ENCODE measurements at regions not wholly inside any gene's neighbourhood (a gene's known extent, or its start where the extent isn't known, plus 50 kb on each side); places are given as distances from the start of the nearest gene placed in this dataset.

DNA sequence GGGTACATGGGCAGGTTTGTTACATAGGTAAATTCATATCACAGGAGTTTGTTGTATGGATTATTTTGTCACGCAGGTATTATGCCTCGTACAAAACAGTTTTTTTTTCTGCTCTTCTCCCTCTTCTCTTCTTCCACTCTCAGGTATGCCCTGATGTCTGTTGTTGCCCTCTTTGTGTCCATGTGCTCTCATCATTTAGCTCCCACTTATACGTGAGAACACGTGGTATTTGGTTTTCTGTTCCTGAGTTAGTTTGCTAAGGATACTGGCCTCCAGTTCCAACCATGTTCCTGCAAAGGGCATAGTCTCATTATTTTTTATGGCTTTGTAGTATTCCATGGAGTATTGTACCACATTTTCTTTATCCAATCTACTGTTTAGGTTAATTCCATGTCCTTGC lies 65.7 kb downstream of the UNC5CL start:
- TF ChIP-seq, protein P1, sequence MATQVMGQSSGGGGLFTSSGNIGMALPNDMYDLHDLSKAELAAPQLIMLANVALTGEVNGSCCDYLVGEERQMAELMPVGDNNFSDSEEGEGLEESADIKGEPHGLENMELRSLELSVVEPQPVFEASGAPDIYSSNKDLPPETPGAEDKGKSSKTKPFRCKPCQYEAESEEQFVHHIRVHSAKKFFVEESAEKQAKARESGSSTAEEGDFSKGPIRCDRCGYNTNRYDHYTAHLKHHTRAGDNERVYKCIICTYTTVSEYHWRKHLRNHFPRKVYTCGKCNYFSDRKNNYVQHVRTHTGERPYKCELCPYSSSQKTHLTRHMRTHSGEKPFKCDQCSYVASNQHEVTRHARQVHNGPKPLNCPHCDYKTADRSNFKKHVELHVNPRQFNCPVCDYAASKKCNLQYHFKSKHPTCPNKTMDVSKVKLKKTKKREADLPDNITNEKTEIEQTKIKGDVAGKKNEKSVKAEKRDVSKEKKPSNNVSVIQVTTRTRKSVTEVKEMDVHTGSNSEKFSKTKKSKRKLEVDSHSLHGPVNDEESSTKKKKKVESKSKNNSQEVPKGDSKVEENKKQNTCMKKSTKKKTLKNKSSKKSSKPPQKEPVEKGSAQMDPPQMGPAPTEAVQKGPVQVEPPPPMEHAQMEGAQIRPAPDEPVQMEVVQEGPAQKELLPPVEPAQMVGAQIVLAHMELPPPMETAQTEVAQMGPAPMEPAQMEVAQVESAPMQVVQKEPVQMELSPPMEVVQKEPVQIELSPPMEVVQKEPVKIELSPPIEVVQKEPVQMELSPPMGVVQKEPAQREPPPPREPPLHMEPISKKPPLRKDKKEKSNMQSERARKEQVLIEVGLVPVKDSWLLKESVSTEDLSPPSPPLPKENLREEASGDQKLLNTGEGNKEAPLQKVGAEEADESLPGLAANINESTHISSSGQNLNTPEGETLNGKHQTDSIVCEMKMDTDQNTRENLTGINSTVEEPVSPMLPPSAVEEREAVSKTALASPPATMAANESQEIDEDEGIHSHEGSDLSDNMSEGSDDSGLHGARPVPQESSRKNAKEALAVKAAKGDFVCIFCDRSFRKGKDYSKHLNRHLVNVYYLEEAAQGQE (IDR thresholded peaks at IDR 0.05; ENCODE audit: insufficient read depth in 1 of 2, low read depth in 2 of 2, low read length in 2 of 2): no peak
- TF ChIP-seq SIN3A (IDR thresholded peaks at IDR 0.05; ENCODE audit: borderline replicate concordance, insufficient read depth, low read length): no peak
- no peak for TF ChIP-seq FOXP2 (optimal IDR thresholded peaks at IDR 0.05; ENCODE audit: borderline replicate concordance, extremely low read depth, extremely low read length, insufficient read depth)
- no peak for TF ChIP-seq POLR2AphosphoS5 (IDR thresholded peaks at IDR 0.05; ENCODE audit: low read depth, low read length)
- TF ChIP-seq TAF1 (IDR thresholded peaks at IDR 0.05; ENCODE audit: borderline replicate concordance, insufficient read depth, low read length): no peak

DNA sequence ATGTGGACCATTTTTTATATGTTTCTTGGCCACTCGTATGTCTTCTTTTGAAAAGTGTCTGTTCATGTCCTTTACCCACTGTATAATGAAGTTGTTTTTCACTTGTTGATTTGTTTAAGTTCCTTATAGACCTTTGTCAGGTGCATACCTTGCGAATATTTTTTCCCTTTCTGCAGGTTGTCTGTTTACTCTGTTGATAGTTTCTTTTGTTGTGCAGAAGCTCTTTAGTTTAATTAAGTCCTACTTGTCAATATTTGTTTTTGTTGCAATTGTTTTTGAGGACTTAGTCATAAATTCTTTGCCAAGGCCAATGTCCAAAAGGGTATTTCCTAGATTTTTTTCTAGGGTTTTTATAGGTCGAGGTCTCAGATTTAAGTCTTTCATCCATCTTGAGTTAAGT lies 66.2 kb downstream of the UNC5CL start:
- TF ChIP-seq POLR2AphosphoS5 (IDR thresholded peaks at IDR 0.05; ENCODE audit: low read depth, low read length) (no peak), FOXP2 (optimal IDR thresholded peaks at IDR 0.05; ENCODE audit: borderline replicate concordance, extremely low read depth, extremely low read length, insufficient read depth) (no peak), TAF1 (IDR thresholded peaks at IDR 0.05; ENCODE audit: borderline replicate concordance, insufficient read depth, low read length) (no peak), SIN3A (IDR thresholded peaks at IDR 0.05; ENCODE audit: borderline replicate concordance, insufficient read depth, low read length) (no peak)
- TF ChIP-seq, protein P1 (IDR thresholded peaks at IDR 0.05; ENCODE audit: insufficient read depth in 1 of 2, low read depth in 2 of 2, low read length in 2 of 2): no peak

DNA sequence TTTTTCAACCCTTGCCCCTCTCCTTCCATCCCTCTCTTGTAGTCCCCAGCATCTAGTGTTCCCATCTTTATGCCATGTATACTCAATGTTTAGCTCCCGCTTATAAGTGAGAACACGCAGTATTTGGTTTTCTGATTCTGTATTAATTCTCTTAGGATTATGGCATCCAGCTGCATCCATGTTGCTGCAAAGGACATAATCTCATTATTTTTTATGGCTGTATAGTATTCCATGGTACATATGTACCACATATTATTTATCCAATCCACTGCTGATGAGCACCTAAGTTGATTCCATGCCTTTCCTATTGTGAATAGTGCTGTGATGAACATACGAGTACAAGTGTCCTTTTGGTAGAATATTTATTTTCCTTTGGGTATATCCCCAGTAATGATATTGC lies 66.8 kb downstream of the UNC5CL start:
- TF ChIP-seq POLR2AphosphoS5 (IDR thresholded peaks at IDR 0.05; ENCODE audit: low read depth, low read length): no peak
- TF ChIP-seq, protein P1 (IDR thresholded peaks at IDR 0.05; ENCODE audit: insufficient read depth in 1 of 2, low read depth in 2 of 2, low read length in 2 of 2): no peak
- no peak for TF ChIP-seq TAF1 (IDR thresholded peaks at IDR 0.05; ENCODE audit: borderline replicate concordance, insufficient read depth, low read length)
- TF ChIP-seq FOXP2 (optimal IDR thresholded peaks at IDR 0.05; ENCODE audit: borderline replicate concordance, extremely low read depth, extremely low read length, insufficient read depth): no peak
- TF ChIP-seq SIN3A (IDR thresholded peaks at IDR 0.05; ENCODE audit: borderline replicate concordance, insufficient read depth, low read length): no peak

DNA sequence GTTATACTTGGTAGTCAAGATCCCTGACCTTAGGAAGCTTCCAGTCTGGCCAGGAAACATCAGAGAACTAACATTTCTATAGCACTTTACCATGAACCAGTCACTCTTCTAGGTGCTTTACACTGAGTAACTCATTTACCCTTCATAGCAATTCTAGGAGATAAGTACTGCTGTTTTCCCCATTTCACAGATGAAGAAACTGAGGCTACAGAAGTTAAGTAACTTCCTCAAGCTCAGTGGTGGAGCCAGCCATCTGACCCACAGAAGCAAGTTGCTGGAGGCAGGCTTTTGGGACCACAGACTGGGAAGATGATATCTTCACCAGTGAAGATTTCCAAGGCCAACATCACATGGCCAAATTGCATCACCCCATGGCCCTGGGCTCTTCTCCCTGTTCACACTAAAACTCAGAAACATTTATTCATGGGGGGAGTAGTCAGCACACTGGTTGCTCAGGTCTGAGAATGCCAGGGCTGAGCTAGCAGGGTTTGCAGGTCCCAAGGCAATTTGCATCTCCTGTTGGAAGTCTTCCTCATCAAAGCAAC lies 70.3 kb downstream of the UNC5CL start:
- TF ChIP-seq SIN3A (IDR thresholded peaks at IDR 0.05; ENCODE audit: borderline replicate concordance, insufficient read depth, low read length) (no peak), FOXP2 (optimal IDR thresholded peaks at IDR 0.05; ENCODE audit: borderline replicate concordance, extremely low read depth, extremely low read length, insufficient read depth) (no peak), POLR2AphosphoS5 (IDR thresholded peaks at IDR 0.05; ENCODE audit: low read depth, low read length) (no peak), TAF1 (IDR thresholded peaks at IDR 0.05; ENCODE audit: borderline replicate concordance, insufficient read depth, low read length) (no peak)
- TF ChIP-seq, protein P1 (IDR thresholded peaks at IDR 0.05; ENCODE audit: insufficient read depth in 1 of 2, low read depth in 2 of 2, low read length in 2 of 2): no peak

DNA sequence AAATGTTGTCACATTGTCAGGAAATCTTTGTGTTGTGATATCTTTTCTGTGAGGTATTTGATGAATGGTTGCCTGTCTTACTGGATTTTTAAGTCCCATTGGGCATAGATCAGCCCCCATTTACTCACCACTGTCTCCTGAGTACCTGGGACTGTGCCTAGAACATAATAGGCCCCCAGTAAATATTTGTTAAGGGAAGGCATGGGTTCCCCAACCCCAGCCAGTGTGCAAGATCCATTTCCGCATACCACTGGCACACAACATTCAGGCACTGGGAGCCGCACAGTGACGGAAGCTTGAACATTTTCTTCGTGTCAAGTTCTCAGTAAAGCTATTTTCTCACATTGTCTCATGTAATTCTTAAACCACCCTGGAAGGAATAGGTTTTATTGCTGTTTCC lies 72.2 kb downstream of the UNC5CL start:
- TF ChIP-seq FOXP2 (optimal IDR thresholded peaks at IDR 0.05; ENCODE audit: borderline replicate concordance, extremely low read depth, extremely low read length, insufficient read depth): no peak

All from PFSK-1 (cell line).